GM10266 (cell line): ENCODE measurements at regions not wholly inside any gene's neighbourhood (a gene's known extent, or its start where the extent isn't known, plus 50 kb on each side); places are given as distances from the start of the nearest gene placed in this dataset.

ENCODE experiments used
- DNase-seq: peaks from one replicate; pipeline ENCODE4 v3.0.0; 2012; ENCODE audit errors: extremely low spot score
- TF ChIP-seq, protein P1 (sequence below): IDR thresholded peaks from 2 replicates; pipeline ENCODE4 v1.5.1; 2012; ENCODE audit warnings: mild to moderate bottlenecking, low read depth; ENCODE audit not compliant: control insufficient read depth, insufficient read depth; ENCODE audit errors: missing control alignments

DNA sequence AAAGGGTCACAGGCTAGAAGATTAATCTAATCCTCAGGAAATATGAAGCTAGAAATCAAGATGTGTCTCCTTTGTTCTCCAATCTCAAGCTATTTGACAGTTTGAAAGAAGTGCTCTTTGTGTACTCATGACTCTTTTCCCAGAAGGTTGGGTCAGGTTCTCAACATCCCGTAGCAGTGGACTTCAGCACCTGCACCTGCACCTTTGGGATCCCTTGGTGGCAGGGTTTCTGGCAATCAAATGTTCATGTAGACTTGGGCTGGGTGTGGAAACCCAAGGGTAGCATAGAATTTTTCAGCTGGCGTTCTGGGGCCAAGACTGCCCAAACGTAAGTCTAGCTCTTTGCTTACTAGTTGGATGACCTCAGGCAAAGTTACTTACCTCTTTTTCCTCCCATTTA, 134.4 kb downstream of the ADRA2A start:
- DNase-seq = no peak
- TF ChIP-seq, protein P1, sequence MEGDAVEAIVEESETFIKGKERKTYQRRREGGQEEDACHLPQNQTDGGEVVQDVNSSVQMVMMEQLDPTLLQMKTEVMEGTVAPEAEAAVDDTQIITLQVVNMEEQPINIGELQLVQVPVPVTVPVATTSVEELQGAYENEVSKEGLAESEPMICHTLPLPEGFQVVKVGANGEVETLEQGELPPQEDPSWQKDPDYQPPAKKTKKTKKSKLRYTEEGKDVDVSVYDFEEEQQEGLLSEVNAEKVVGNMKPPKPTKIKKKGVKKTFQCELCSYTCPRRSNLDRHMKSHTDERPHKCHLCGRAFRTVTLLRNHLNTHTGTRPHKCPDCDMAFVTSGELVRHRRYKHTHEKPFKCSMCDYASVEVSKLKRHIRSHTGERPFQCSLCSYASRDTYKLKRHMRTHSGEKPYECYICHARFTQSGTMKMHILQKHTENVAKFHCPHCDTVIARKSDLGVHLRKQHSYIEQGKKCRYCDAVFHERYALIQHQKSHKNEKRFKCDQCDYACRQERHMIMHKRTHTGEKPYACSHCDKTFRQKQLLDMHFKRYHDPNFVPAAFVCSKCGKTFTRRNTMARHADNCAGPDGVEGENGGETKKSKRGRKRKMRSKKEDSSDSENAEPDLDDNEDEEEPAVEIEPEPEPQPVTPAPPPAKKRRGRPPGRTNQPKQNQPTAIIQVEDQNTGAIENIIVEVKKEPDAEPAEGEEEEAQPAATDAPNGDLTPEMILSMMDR = no peak

GRCh38 chr10:111211706-111212105, 134.9 kb downstream of the ADRA2A start:
- no peak for DNase-seq
- TF ChIP-seq, protein P1 = no peak

DNA sequence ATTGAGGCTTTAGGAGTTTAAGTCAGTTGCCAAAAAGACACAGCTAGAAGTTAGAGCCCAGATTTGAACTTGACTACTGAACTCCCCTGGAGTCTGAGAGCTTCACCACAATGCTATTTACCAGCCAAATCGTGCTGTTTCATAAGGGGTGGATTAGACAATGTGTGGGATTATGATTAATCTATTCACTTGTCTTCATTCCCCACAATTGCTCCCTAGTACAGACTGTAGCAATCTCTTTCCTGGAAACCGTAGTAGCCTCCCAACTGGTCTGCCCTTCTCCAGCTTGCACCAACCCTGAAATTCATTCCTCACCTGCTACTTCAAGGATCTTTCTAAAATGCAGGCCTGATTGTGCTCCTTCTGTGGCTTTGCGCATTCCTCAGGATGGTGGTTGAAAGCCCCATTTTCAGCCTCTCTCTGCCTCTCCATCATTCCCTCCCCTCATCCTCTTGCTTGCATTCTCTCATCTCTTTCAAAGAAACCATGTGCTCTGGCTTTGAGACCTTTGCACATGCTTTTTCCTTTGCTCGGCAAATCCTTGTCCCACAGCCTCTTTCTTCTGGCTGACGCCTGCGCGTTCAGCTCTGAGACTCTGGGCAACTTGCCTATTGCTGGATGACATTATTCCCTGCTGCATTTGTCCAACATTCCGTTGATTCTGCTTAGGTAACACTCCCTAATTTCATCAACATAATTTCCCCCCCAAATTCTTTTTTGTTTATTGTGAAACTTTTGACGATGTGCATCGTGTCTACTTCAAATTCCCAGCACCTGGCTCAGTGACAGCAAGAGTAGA, 145.1 kb downstream of the ADRA2A start:
- TF ChIP-seq, protein P1 = no peak
- no peak for DNase-seq

GRCh38 chr10:111222961-111223360, 146.1 kb downstream of the ADRA2A start:
- no peak for DNase-seq
- TF ChIP-seq, protein P1 = no peak

DNA sequence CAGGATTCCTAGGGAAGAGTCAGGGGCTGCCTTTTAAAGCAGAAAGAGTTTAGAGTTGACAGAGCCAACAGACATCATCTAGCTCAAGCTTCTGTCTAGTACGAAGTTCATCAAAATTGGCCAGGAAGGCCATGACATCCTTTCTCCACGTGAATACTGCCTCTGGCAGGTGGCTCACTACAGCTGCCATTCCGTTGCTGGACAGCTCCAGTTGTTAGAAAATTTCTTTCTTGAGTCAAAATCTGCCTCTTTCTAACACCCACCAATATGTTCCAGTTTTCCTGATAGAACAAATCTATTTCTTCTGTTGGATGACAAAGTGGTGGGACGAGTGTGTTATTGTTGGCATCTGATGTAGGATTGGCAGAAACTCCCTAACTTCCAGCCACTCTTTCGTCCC, 154.9 kb downstream of the ADRA2A start:
- TF ChIP-seq, protein P1 = no peak
- no peak for DNase-seq

DNA sequence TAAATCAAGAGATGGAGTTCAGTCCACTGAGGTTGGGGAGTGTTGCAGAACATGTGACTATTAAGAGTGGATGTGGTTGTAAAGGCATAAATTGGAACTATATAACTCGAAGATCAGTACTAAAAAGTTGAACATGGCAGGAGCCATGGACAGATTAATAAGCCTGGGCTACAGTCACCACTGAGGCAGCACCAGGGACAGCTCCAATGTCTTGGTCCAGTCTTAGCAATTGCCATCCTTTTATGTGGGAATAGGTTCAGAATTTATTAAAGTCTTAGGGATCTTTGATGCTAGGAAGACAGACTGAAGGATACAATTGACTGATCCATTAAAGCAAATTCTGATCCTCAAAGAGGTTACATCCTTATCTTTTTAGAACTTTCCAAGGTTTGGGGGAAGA, 156.6 kb downstream of the ADRA2A start:
- DNase-seq = no peak
- TF ChIP-seq, protein P1 = no peak

- no peak for DNase-seq
- TF ChIP-seq, protein P1 = no peak
These were observed 157.5 kb downstream of the ADRA2A start for GRCh38 chr10:111234234-111234913.
